Fibroblast of villous mesenchyme (primary cell): ENCODE measurements at regions not wholly inside any gene's neighbourhood (a gene's known extent, or its start where the extent isn't known, plus 50 kb on each side); places are given as distances from the start of the nearest gene placed in this dataset.

Source experiments
- DNase-seq: peaks from one replicate; pipeline ENCODE4 v3.0.0-alpha.2; 2010; ENCODE audit warnings: low read depth
- H3K4me3 ChIP-seq: 2 replicates; pipeline ENCODE4 v1.5.1; 2011; ENCODE audit warnings: low read depth, mild to moderate bottlenecking, low read length
- CTCF ChIP-seq: IDR thresholded peaks from 2 replicates; pipeline ENCODE4 v1.5.1; 2012; ENCODE audit warnings: low read depth, mild to moderate bottlenecking, low read length; ENCODE audit not compliant: insufficient read depth

GRCh38 chr3:22887664-22888291 is 315.3 kb upstream of the UBE2E2 start:
- DNase-seq, result peak; percentile 15

GRCh38 chr3:22893101-22893500 is 310.0 kb upstream of the UBE2E2 start:
- no peak overlapping the region for H3K4me3 ChIP-seq
- TF ChIP-seq CTCF, result no peak
- no peak for DNase-seq

More at GRCh38 chr3:22887664-22888291, 315.3 kb upstream of the UBE2E2 start:
- no peak overlapping the region for H3K4me3 ChIP-seq
- peak; percentile 39 for TF ChIP-seq CTCF

- TF ChIP-seq CTCF, result no peak
- DNase-seq, result no peak
- H3K4me3 ChIP-seq, result no peak overlapping the region
Observed at GRCh38 chr3:22893644-22894325, 309.3 kb upstream of the UBE2E2 start.

GRCh38 chr3:22894865-22895264 is 308.3 kb upstream of the UBE2E2 start:
- no peak overlapping the region for H3K4me3 ChIP-seq
- no peak for TF ChIP-seq CTCF
- DNase-seq, result no peak

GRCh38 chr3:22895671-22896070 is 307.5 kb upstream of the UBE2E2 start:
- TF ChIP-seq CTCF, result no peak
- DNase-seq, result no peak
- H3K4me3 ChIP-seq, result no peak overlapping the region

GRCh38 chr3:22898558-22898957 is 304.6 kb upstream of the UBE2E2 start:
- TF ChIP-seq CTCF, result no peak
- DNase-seq, result no peak
- no peak overlapping the region for H3K4me3 ChIP-seq
